ENCODE measurements at regions not wholly inside any gene's neighbourhood (a gene's known extent, or its start where the extent isn't known, plus 50 kb on each side); places are given as distances from the start of the nearest gene placed in this dataset.

DNA sequence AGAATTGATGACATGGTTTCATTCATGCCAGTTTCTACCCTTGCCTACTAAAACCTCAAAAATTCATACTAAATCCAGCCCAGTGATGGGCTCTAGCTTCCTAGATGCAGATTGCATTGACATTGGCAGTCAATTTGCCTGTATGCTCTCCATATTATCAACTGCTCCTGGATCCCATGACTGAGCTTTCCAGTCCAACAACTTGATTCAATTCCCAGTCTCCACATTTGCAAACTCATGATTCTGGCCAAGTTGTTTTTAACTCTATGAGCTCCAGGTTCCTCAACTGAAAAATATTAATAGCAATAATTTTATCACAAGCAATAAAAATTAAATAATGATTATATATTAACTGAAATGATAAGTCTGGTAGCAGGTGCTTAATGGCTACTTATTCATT is 51.0 kb upstream of the DSC1 start:
- ATAC-seq, result no peak

DNA sequence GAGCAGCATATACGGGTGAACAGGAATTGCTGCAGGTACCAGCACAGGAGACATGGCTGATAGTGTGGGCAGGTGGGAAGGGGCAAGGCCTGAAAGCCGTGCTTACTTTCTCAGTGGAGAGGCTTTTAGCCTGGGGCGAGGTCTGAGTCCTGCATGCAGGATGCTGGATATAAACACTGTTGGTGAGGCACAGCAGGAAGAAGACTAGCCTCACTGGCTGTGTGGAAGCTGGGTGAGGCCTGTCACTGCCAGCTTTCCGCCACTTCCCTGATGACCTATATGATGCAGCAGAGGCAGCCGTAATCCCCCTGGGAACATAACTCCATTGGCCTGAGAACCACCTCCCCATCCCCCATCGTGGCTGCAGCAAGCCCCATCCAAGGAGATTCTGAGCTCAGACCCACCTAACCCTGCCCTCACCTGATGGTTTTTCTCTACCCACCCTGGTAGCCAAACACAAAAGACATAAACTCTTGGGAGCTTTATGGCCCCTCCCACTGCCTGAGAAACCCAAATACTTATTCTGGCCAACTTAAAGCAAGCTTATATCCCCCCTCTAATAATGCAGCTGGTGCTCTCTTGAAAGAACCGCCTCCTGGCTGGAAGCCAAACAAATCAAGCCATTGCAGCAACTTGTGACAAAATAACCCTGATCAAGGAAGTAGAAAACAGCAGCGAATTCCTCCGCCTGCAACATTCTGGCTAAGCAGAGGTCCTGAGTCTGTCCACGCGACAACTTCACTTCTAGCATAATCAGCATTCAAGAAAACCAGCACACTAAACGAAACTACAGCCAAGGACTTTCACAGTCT is 54.6 kb upstream of the DSC1 start:
- ATAC-seq, result peak; percentile 94

DNA sequence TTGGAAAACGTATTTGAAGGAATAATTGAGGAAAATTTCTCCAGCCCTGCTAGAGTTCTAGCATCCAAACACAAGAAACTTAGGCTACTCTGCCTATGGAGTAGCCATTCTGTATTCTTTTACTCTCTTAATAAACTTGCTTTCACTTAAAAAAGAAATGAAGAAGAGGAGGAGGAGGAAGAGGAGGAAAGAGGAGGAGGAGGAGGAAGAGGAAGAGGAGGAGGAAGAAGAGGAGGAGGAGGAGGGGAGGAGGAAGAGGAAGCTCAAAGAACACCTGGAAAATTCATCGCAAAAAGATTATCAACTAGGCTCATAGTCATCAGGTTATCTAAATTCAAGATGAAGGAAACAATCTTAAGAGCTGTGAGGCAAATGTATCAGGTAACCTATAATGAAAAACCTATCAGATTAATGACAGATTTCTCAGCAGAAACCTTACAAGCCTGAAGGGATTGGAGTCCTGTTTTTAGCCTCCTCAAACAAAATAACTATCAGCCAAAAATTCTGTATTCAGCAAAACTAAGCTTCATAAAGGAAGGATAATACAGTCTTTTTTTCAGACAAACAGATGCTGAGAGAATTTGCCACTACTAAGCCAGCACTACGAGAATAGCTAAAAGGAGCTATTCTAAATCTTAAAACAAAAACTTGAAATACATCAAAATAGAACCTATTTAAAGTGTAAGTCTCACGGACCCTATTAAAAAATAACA is 56.2 kb upstream of the DSC1 start:
- no peak for ATAC-seq

DNA sequence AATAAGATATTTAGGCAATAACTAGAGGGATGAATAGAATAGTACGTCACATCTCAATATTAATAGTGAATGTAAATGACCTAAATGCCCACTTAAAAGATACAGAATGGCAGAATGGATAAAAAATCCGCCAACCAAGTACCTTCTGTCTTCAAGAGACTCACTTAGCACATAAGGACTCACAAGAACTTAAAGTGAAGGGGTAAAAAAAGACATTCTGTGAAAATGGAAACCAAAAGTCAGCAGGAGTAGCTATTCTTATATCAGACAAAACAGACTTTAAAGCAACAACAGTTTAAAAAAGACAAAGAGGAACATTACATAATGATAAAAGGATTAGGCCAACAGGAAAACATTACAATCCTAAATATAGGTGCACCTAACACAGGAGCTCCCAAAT is 56.7 kb upstream of the DSC1 start:
- ATAC-seq, result no peak

DNA sequence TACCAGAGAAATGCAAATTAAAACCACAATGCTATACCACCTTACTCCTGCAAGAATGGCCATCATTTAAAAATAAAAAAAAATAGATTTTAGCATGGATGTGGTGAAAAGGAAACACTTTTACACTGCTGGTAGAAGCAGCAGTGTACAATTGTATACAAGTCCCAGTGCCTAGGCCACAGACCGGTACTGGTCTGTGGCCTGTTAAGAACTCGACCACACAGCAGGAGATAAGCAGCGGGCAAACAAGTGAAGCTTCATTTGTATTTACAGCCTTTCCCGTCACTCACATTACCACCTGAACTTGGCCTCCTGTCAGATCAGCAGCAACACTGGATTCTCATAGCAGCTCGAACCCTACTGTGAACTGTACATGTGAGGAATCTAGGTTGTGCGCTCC is 60.7 kb upstream of the DSC1 start:
- no peak for ATAC-seq

DNA sequence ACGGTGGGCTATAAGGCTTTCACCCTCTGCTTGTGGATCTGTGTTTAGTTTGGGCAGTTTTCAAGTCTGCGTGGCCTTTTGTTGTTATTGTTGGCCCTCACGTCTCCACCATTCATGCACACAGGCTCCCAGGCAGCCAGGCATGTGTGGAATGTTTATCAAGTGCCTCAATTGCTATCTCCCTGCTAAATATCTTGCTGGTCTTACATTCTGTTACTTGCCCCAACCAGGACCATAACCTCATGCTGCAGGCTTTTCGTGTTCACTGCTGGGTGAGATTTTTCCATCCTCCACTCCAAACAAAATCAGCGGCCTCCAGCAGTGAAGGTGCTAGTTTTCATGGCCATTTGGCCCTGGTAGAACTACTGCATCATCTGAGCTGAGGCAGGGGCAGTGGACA is 63.0 kb upstream of the DSC1 start:
- ATAC-seq, result no peak

DNA sequence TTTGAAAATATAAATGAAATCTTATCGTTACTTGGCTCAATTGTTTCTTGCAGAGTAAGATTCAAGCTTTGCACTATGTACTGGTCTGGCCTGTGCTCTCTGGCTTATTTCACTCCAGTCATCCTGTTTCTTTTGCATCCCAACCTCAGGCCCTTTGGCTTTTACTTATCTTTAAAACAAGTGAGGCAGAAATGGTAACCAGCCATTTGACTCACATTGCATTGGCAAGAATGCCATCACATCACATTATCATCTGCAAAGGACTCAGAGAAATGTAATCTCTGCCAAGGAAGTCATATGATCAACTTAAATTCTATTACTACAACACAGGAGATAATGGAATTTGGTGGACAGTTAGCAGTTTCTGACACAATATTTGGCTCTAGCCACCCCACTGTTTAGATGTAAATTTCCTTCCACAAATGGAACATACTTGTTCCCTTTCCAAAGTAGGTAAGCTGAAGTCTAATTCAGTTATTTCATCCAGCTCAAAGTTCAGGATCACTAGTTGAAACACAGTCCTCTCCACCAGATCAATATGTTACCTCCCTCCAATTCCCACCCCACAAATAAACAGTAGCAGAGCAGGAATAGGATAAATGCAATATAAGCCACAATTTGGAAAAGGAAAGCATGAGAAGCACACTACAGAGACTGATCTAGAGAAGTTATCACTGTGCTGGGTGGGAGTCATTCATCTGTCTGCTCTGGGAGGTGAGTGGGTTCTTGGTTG is 65.0 kb upstream of the DSC1 start:
- ATAC-seq, result no peak

DNA sequence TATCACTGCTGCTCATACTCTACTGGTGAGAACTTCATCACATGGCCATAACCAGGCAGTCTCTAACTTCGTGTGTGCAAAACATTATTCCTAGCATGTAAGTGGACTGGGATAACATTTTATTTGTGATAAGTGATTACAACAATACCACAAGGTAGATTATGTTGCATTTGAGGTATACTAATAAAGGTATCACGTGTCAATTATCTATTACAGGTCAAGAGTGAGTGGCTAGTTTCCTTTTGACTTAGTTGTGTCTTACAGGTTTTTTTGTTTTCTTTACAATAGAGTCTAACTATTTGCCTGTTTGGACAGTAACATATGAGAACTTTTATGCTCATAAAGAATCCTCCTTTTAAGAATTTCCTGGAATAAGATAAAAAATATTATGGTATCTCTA is 67.2 kb upstream of the DSC1 start:
- ATAC-seq, result no peak

DNA sequence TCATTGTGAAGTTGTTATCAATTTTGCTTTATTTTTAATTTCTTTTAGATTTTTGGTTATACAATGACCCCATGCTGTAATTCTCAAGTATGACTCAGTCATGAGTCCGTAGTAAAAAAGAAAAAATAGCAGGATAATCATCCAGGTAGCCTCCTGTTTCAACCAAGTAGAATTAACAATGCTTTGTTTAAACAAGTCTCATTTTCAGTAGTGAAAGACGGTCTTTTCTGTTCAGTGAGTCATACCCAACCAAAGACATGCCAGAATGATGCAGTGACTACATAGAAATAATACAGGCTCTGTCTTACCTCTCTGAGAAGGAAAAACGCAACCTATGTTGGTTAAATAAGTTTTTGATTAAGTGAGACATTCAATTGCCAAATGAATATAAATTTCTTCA is 67.8 kb upstream of the DSC1 start:
- ATAC-seq, result peak; percentile 95

DNA sequence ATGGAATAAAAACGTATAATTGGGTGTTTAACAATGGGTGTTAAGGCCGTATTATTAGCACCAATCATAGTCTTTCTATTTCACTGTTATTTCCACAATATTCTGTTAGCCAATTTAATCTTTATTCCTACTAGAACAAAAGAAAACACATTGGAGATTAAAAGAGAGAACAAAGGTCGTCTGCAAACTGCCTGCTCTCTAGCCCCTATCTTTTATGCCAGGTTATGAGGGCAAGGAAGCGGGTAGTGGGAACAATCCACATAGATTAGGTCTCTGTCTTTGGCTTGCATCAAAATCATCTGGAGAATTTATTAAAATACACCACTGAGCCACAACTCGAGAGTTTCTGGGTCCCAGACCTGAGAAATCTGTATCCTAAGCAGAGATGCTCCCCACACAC is 69.4 kb upstream of the DSC1 start:
- no peak for ATAC-seq

DNA sequence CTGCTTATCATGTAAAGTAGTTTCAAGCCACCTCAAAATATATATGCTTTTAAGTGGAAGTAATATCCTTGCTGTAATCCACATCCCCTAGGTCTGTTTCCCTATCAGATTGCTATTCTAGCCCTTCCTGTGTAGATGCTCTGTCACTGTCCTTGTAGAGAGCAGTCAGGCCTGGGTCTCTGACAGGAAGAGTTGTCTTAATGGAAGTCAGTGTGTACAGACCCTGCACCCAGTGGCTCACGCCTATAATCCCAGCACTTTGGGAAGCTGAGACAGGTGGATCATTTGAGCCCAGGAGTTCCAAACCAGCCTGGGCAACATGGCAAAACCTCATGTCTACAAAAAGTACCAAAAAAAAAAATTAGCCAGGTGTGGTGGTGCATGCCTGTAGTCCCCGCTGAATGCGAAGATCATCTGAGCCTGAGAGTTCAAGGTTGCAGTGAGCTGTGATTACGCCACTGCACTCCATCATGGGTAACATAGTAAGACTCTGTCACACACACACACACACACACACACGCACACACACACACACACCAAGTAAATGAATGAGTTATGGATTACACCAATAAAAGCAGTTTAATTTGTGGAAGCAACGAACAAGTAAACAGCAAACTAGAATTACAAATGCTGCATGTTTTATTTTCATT is 70.2 kb upstream of the DSC1 start:
- ATAC-seq, result no peak

DNA sequence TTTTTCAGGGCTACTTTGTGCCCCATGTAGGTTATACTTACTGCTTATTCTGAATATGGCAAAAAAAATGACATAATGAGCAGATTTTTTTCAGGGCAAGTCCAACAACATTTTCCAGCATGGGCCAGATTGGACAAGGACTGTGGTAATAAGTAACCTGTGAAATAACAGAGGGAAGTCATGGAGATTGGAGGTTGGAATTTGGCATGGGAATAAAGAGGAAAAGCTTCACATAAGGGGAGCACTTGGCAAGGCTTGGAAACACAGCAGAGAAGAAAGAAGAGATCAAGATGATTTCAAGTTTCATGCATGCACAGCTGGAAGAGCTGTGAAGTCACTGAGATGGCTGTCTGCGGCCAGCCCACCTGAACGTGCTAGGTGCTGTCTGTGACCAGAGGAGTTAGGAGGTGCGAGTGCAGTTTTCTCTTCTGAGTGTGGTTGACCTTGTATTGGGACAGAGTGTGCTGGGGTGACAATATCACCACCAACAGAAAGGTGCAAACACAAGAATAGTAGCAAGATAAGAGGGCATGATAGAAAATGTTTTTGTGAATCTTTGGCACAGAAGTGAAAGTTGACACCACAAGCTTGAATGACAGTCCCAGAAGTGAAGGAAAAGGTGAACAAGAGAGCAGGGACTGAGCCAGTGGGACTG is 71.1 kb upstream of the DSC1 start:
- ATAC-seq, result no peak

DNA sequence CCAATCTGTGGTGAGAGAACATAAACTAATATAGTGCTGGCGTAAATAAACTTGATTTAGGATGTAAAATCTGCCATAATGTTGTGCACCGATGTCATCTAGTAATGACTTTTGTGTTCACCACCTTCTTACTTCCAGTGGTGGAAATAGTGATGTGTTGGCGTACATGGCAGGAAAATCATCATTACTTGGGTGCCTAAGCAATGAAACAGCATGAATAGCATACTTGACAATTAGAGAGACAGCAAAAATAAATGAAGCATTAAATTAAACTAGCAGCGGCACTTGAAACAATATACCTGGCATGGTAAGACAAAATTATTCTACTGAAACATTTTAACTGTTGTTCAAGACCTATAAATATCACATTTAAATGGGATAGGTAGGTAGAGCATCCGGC is 73.2 kb upstream of the DSC1 start:
- ATAC-seq, result no peak

DNA sequence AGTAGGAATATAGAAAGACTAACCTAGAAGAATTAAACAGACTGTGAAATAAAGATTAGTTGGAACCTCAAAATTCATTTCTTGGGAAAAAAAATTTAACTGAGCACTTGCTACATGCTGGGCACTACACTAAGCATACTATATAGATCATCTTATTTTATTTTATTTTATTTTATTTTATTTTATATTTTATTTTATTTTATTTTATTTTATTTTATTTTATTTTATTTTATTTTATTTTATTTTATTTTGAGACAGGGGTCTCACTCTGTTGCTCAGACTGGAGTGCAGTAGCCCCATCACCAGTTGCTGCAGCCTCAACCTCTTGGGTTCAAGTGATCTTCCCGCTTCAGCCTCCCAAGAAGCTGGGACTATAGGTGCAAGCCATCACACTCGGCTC is 74.5 kb upstream of the DSC1 start:
- no peak for ATAC-seq

DNA sequence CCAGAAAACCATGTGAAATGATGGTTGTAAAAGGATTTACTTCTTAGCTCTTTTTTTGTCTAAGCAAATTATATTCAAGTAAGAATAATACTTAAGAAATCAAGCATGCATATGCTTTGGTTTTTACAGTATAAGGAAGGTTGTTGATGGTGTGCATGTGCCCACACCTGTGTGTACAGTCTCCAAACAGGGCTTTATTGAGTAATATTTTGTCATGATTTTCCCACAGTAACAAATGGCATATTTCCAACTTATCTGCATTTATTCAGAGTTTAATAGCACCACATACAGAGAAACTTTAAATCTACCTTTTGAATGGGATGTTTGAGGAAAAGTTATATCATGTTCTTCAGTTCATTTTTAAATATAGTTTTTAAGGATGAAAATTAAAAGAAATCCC is 76.5 kb upstream of the DSG1 start:
- peak; percentile 64 for ATAC-seq

DNA sequence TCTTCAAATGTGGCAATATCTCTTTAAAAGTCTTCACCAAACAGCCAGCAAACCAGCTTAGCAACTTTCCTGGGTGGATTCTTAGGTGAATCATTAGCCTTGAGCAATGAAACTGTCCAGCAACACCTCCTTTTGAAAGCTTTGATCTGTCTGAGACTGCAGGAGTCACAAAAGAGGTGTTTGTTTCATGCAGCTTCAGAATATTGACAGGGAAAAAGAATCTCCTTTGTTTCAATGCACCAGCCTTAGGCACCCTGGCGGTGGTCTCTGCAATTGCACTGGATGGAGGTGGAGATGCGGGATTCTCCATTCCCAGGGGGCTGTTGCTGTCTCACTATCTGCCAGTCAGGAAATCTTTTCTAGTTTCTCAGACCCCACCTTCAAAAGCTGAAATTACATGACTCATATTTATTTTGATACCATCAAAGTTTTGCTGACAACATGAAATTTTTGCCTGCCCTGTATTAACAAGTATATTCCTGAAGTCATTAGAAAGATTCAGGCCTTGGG is 76.0 kb upstream of the DSG1 start:
- ATAC-seq, result peak; percentile 89

DNA sequence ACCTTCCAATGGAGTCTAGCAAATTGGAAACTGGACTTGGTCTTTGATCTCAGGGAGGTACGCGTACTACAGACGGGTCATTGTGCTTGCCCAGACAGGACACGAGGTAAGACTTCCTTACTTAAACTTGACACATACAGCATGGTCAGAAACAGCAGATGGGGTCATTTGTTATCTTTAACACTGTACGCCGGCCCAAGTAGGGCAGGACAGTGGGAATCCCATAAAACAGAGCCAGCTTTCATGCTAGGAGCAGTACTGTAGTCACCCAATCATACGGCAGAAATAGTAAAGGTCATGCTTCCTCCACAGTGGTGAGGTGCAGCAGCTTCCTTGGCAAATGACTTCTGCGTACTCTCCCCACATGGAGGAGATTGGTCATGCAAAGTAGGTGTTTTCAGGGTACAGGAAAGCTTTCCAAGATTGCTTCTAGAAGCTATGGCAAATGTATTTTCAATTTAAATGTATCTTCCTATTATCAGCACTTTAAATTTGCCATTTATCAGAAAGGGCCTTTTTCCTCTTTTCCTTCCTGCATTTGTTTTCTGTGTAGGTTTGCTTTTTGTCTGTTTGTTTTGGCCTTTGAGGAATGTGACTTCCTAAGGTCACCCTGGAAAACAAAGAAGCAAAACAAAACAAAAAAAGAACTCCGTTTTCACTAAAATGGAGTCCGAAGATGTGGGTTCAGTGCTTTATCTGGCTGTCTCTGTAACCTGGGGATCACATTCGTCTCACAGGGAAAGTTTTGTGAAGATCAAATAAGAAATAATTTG is 74.0 kb upstream of the DSG1 start:
- ATAC-seq, result peak; percentile 35

DNA sequence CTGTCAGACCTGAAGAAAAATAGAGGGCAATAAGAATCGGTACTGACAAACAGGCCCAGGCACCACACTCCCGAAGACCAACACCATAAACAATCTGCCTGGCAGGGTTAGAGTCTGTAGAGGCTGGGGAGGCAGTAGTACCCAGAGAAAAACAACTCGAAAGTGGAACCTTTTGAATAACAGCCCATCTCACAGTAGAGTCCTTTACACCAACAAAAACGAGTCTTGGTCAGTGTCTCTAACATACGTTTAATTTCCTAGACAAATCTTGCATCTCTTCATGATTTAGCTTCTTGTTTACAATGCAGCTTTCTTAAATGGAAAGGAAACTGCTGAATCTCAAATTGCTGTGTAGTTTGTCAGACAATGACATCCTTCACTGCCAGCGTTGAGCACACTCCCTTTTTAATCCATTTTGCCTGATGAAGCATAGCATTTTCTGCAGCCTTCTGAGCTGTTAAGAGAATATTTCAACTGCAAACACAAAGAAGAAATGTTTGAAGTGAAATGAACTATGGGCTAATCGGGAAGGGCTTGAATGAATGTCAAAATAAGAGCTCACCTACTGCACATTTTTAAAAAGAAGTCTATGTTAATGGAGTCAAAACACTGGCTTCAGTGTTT is 73.1 kb upstream of the DSG1 start:
- ATAC-seq, result peak; percentile 63

DNA sequence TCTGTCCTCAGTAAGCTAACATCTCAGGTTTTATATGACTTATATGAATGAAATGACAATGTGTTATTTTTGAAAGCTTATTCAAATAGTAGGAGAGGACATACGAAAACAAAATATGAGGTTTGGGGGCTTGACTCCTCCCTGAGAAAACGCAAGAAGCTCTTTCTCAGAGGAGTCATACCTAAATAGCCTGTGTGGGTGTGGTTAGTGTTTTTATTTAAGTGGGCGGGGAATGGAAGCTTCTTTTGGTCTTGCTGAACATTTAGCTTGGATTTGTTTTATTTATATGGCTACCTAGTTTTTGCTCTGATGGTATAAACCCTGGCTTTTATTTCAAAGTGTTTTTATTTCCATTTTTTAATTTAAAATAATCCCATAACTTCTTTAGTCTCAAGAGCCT is 72.1 kb upstream of the DSG1 start:
- ATAC-seq, result no peak

DNA sequence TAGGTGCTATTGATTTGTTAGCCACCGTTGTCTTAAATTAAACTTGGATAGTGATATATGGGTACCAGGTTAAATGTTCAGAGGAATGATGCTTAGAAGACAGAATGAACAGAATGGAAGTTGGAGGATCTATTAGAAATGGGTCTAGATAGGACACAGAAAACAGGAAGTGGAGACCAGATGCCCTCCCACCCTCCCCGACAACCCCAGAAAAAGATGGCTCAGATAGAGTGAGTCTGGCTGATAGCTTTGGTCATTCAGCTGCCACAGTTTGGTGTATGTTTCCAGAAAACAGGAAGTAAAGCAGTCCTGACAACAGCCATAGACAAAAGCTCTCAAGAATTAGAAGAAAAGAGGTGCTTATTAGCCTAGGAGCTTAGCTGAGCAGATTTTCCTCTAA is 71.5 kb upstream of the DSG1 start:
- ATAC-seq, result no peak

DNA sequence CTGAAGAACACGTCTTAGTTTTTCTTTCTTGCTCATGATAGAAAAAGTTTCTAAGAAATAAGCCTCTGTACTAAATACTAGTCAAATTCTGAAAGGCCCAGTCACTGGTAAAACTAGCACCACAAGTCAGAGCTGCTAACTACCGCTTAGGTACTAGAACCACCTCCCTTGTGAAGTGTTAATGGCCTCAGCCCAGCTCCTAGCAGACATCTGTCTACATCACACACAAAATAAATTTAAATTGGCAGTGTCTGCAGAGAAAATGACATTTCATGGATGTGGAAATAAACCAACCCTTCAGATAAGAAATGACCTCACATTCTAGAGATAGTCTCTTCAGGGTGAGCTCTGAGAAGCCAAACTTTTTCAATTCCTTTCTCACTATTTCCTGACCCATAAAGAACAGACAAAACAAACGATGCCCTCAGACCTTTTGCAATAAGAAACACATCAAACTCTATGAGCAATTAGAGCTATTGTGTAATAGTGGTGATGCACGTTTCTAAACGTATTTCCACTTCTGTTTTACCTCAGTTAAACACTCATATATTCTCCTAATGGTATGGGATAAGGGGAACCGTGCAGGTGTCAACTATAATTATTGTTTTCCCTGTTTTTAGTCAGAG is 70.3 kb upstream of the DSG1 start:
- ATAC-seq, result peak; percentile 50

Data from esophagus mucosa (tissue), 1 donor.